ENCODE measurements at regions not wholly inside any gene's neighbourhood (a gene's known extent, or its start where the extent isn't known, plus 50 kb on each side); places are given as distances from the start of the nearest gene placed in this dataset.

- no peak overlapping the region for H3K4me3 ChIP-seq (ENCODE audit: low read depth in 2 of 2, low read length in 2 of 2)
- DNase-seq (ENCODE audit: low read depth, low spot score) = no peak
- TF ChIP-seq CTCF (IDR thresholded peaks at IDR 0.05) = no peak
- TF ChIP-seq POLR2AphosphoS5 (IDR thresholded peaks at IDR 0.05; ENCODE audit: low read depth, low read length) = no peak
- no peak for TF ChIP-seq REST (IDR thresholded peaks at IDR 0.05; ENCODE audit: insufficient read depth in 1 of 2, low read depth in 2 of 2, low read length in 1 of 2)
- no peak for TF ChIP-seq SIN3A (IDR thresholded peaks at IDR 0.05; ENCODE audit: borderline replicate concordance, insufficient read depth, low read depth, low read length)
- TF ChIP-seq TCF7L2 (IDR thresholded peaks at IDR 0.05; ENCODE audit: low read depth, low read length) = no peak
- no peaks in the 10 kb centered on the region for H3K9me3 ChIP-seq (ENCODE audit: control insufficient read depth, insufficient read depth, low read depth, low read length)
- intact Hi-C loops (cut with micrococcal nuclease; ENCODE audit: unreplicated experiment) (no loop called here), in situ Hi-C loops (cut with HindIII; ENCODE audit: low pct_unique_long_range_greater_than_20kb, low sequenced_read_pairs) (no loop called here)
- H3K4me1 ChIP-seq (ENCODE audit: control insufficient read depth, insufficient read depth, low read length) = no peaks in the 10 kb centered on the region
- no peaks in the 10 kb centered on the region for H3K36me3 ChIP-seq (ENCODE audit: control insufficient read depth, insufficient read depth, low read length)
- ATAC-seq = no peak
- ChIA-PET POLR2A (no interaction called here), CTCF (no interaction called here)
- BruUV-seq (replicated peaks) = no TSS peak
- no peak overlapping the region for H3K27ac ChIP-seq (ENCODE audit: low read length)
- peaks cover 17% of the 10 kb centered on the region for H3K27me3 ChIP-seq (ENCODE audit: control insufficient read depth, insufficient read depth, low read length)
These were observed 152.9 kb upstream of the ZNF32 start for GRCh38 chr10:43801626-43802025.

- BruUV-seq (replicated peaks) = no TSS peak
These were observed 152.5 kb upstream of the ZNF32 start for GRCh38 chr10:43801140-43801539.

More at GRCh38 chr10:43801140-43801539, 152.5 kb upstream of the ZNF32 start:
- CTCF ChIA-PET = no interaction called here
- Histone ChIP-seq H3K9me3 (ENCODE audit: control insufficient read depth, insufficient read depth, low read depth, low read length) (no peaks in the 10 kb centered on the region), H3K4me1 (ENCODE audit: control insufficient read depth, insufficient read depth, low read length) (no peaks in the 10 kb centered on the region), H3K27me3 (ENCODE audit: control insufficient read depth, insufficient read depth, low read length) (peaks cover 17% of the 10 kb centered on the region), H3K27ac (ENCODE audit: low read length) (no peak overlapping the region), H3K4me3 (ENCODE audit: low read depth in 2 of 2, low read length in 2 of 2) (no peak overlapping the region), H3K36me3 (ENCODE audit: control insufficient read depth, insufficient read depth, low read length) (no peaks in the 10 kb centered on the region)
- intact Hi-C loops (cut with micrococcal nuclease; ENCODE audit: unreplicated experiment) = no loop called here
- ATAC-seq (no peak), DNase-seq (ENCODE audit: low read depth, low spot score) (no peak)
- TF ChIP-seq SIN3A (IDR thresholded peaks at IDR 0.05; ENCODE audit: borderline replicate concordance, insufficient read depth, low read depth, low read length) = no peak
- TF ChIP-seq POLR2AphosphoS5 (IDR thresholded peaks at IDR 0.05; ENCODE audit: low read depth, low read length) = no peak
- TF ChIP-seq REST (IDR thresholded peaks at IDR 0.05; ENCODE audit: insufficient read depth in 1 of 2, low read depth in 2 of 2, low read length in 1 of 2) = no peak
- no peak for TF ChIP-seq TCF7L2 (IDR thresholded peaks at IDR 0.05; ENCODE audit: low read depth, low read length)
- in situ Hi-C loops (cut with HindIII; ENCODE audit: low pct_unique_long_range_greater_than_20kb, low sequenced_read_pairs) = no loop called here
- POLR2A ChIA-PET = no interaction called here
